H9 (cell line): ENCODE measurements at regions not wholly inside any gene's neighbourhood (a gene's known extent, or its start where the extent isn't known, plus 50 kb on each side); places are given as distances from the start of the nearest gene placed in this dataset.

Experiments
- DNase-seq: peaks from one replicate; pipeline ENCODE4 v3.0.0-alpha.2; 2017
- H2AFZ ChIP-seq: one replicate; pipeline ENCODE4 v1.6.1; 2013; ENCODE audit warnings: mild to moderate bottlenecking, low read length, control low read depth, moderate library complexity
- H2AK5ac ChIP-seq: 2 replicates; pipeline ENCODE4 v1.6.1; 2013; ENCODE audit warnings: low read length, control low read depth, mixed read lengths; ENCODE audit not compliant: insufficient read length
- H2BK120ac ChIP-seq: one replicate; pipeline ENCODE4 v1.6.1; 2013; ENCODE audit warnings: low read depth, mild to moderate bottlenecking, low read length, control low read depth, inconsistent platforms; ENCODE audit not compliant: poor library complexity, severe bottlenecking
- H2BK12ac ChIP-seq: 2 replicates; pipeline ENCODE4 v1.6.1; 2013; ENCODE audit warnings: low read length, control low read depth, mixed read lengths, low read depth; ENCODE audit not compliant: insufficient read length
- H2BK15ac ChIP-seq: 2 replicates; pipeline ENCODE4 v1.6.1; 2013; ENCODE audit warnings: low read depth, low read length, control low read depth
- H2BK20ac ChIP-seq: one replicate; pipeline ENCODE4 v1.6.1; 2013; ENCODE audit warnings: low read depth, mild to moderate bottlenecking, low read length, control low read depth, inconsistent platforms; ENCODE audit not compliant: poor library complexity, severe bottlenecking
- H2BK5ac ChIP-seq: 2 replicates; pipeline ENCODE4 v1.6.1; 2013; ENCODE audit warnings: low read length, control low read depth, mixed read lengths; ENCODE audit not compliant: insufficient read length
- H3K14ac ChIP-seq: 2 replicates; pipeline ENCODE4 v1.6.1; 2013; ENCODE audit warnings: low read length, control low read depth; ENCODE audit not compliant: insufficient read depth
- H3K18ac ChIP-seq: 2 replicates; pipeline ENCODE4 v1.6.1; 2013; ENCODE audit warnings: low read depth, mild to moderate bottlenecking, mixed read lengths, low read length, control low read depth; ENCODE audit not compliant: insufficient read length
- H3K23ac ChIP-seq: 2 replicates; pipeline ENCODE4 v1.6.1; 2013; ENCODE audit warnings: low read length, control low read depth, mixed read lengths, low read depth; ENCODE audit not compliant: insufficient read length
- H3K23me2 ChIP-seq: 2 replicates; pipeline ENCODE4 v1.6.1; 2013; ENCODE audit warnings: low read depth, mild to moderate bottlenecking, mixed read lengths, low read length, control low read depth; ENCODE audit not compliant: insufficient read length, poor library complexity, severe bottlenecking
- H3K27ac ChIP-seq: 2 replicates; pipeline ENCODE4 v1.5.1; 2013; ENCODE audit warnings: low read length, control low read depth, mixed read lengths, low read depth; ENCODE audit not compliant: insufficient read length
- H3K27me3 ChIP-seq: 2 replicates; pipeline ENCODE4 v1.6.1; 2013; ENCODE audit warnings: low read length, control low read depth, inconsistent platforms; ENCODE audit not compliant: insufficient read depth
- H3K4ac ChIP-seq: 2 replicates; pipeline ENCODE4 v1.6.1; 2013; ENCODE audit warnings: low read depth, mild to moderate bottlenecking, control low read depth, inconsistent platforms, low read length, moderate library complexity
- H3K4me1 ChIP-seq: 2 replicates; pipeline ENCODE4 v1.6.1; 2013; ENCODE audit warnings: low read length, control low read depth, inconsistent platforms; ENCODE audit not compliant: insufficient read depth
- H3K4me2 ChIP-seq: 2 replicates; pipeline ENCODE4 v1.6.1; 2013; ENCODE audit warnings: low read length, control low read depth, mixed read lengths; ENCODE audit not compliant: insufficient read length, insufficient read depth
- H3K56ac ChIP-seq: 2 replicates; pipeline ENCODE4 v1.6.1; 2013; ENCODE audit warnings: low read depth, mild to moderate bottlenecking, mixed read lengths, low read length, control low read depth; ENCODE audit not compliant: insufficient read length
- H3K79me1 ChIP-seq: 2 replicates; pipeline ENCODE4 v1.6.1; 2013; ENCODE audit warnings: low read depth, mild to moderate bottlenecking, moderate library complexity, low read length, control low read depth, inconsistent platforms; ENCODE audit not compliant: insufficient read depth, poor library complexity, severe bottlenecking
- H3K79me2 ChIP-seq: 2 replicates; pipeline ENCODE4 v1.6.1; 2013; ENCODE audit warnings: low read length, control low read depth, inconsistent platforms; ENCODE audit not compliant: insufficient read depth
- H3K9ac ChIP-seq: 2 replicates; pipeline ENCODE4 v1.6.1; 2013; ENCODE audit warnings: low read length, control low read depth, mixed read lengths; ENCODE audit not compliant: insufficient read length; ENCODE audit errors: extremely low read depth
- H3K9me3 ChIP-seq: one replicate; pipeline ENCODE4 v1.6.1; 2013; ENCODE audit warnings: low read depth, low read length, inconsistent platforms; ENCODE audit not compliant: control insufficient read depth
- H3T11ph ChIP-seq: one replicate; pipeline ENCODE4 v1.6.1; 2013; ENCODE audit warnings: mild to moderate bottlenecking, low read length, control low read depth, inconsistent platforms
- H4K20me1 ChIP-seq: one replicate; pipeline ENCODE4 v1.6.1; 2013; ENCODE audit not compliant: control insufficient read depth, insufficient read length, insufficient read depth
- H4K5ac ChIP-seq: 2 replicates; pipeline ENCODE4 v1.6.1; 2013; ENCODE audit warnings: low read depth, mild to moderate bottlenecking, mixed read lengths, low read length, control low read depth; ENCODE audit not compliant: insufficient read length
- H4K8ac ChIP-seq: replicated peaks from 2 replicates; pipeline ENCODE4 v1.6.1; 2013; ENCODE audit warnings: low read length, control low read depth, mixed read lengths, low read depth; ENCODE audit not compliant: insufficient read length
- H4K91ac ChIP-seq: 2 replicates; pipeline ENCODE4 v1.6.1; 2013; ENCODE audit warnings: low read depth, mild to moderate bottlenecking, moderate library complexity, mixed read lengths, low read length, control low read depth; ENCODE audit not compliant: insufficient read length
- H3K27ac Mint-ChIP-seq, 3 experiments: 2 replicates in 2 of 3; 3 replicates in 1 of 3; pipeline ENCODE4 v1.8.0; 2020 to 2021; ENCODE audit warnings: mixed read lengths in 3 of 3, mild to moderate bottlenecking in 1 of 3, moderate library complexity in 1 of 3
- H3K27me3 Mint-ChIP-seq: 2 replicates; pipeline ENCODE4 v1.8.0; 2021; ENCODE audit warnings: low read depth, mild to moderate bottlenecking, moderate library complexity, mixed read lengths
- H3K36me3 Mint-ChIP-seq, 3 experiments: 2 replicates in 2 of 3; 3 replicates in 1 of 3; pipeline ENCODE4 v1.8.0; 2020 to 2021; ENCODE audit warnings: low read depth in 3 of 3, mixed read lengths in 3 of 3; ENCODE audit not compliant: insufficient read depth in 1 of 3
- H3K4me1 Mint-ChIP-seq, 2 experiments: 2 replicates each; pipeline ENCODE4 v1.8.0; 2020; ENCODE audit warnings: mixed read lengths in 2 of 2
- H3K4me3 Mint-ChIP-seq, 2 experiments: 2 replicates in 1 of 2; 3 replicates in 1 of 2; pipeline ENCODE4 v1.8.0; 2020 to 2021; ENCODE audit warnings: mild to moderate bottlenecking in 2 of 2, mixed read lengths in 2 of 2, moderate library complexity in 1 of 2
- H3K9me3 Mint-ChIP-seq, 2 experiments: 2 replicates in 1 of 2; 3 replicates in 1 of 2; pipeline ENCODE4 v1.8.0; 2020; ENCODE audit warnings: mild to moderate bottlenecking in 2 of 2, mixed read lengths in 2 of 2, moderate library complexity in 1 of 2
- WGBS: extraction: QIAGEN DNeasy Blood & Tissue Kit; methylation state at CpG from one replicate; pipeline ENCODE4 v1.1.7; 2013; ENCODE audit warnings: missing lambda C conversion rate, low lambda C conversion rate, mixed read lengths; ENCODE audit not compliant: insufficient read length; ENCODE audit errors: extremely low coverage; 5-methylcytosine and 5-hydroxymethylcytosine counted together
- TF ChIP-seq, protein P1 (sequence below): fragments of 200-600 bp; sonication (generic); conservative IDR thresholded peaks from 3 replicates; pipeline ENCODE4 v1.8.0; 2021; ENCODE audit warnings: antibody characterized with exemption, mild to moderate bottlenecking

DNA sequence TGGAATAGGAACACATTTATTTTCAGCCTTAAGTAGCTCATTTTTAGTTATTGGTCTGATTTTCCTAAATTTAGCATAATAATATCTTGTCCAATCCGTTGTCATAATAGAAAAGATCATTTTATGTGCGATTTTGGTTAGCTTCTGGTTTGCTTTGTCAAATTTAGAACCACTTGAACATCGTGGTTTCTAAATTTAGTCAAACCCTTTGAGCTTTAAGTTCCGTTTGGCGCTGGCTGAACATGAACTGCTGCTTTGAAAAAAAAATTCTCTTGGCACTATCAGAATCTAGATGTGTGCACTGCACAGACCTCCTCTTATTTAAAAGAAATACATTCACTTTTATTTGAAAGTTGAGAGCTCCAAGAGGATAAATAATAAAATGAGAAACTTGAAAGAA is 370.6 kb downstream of the PTPRC start:
- H3K4ac ChIP-seq, result no peak overlapping the region
- no peak overlapping the region for H3K18ac ChIP-seq
- no peak overlapping the region for H2BK12ac ChIP-seq
- H4K8ac ChIP-seq, result no peak overlapping the region
- DNase-seq, result no peak
- H2BK20ac ChIP-seq, result no peak overlapping the region
- no peaks in the 10 kb centered on the region for H3K27me3 ChIP-seq
- H2BK120ac ChIP-seq, result no peak overlapping the region
- no peak overlapping the region for H3K9ac ChIP-seq
- no peaks in the 10 kb centered on the region for H3K9me3 Mint-ChIP-seq
- H3K14ac ChIP-seq, result no peak overlapping the region
- H3K27ac Mint-ChIP-seq, result no peak overlapping the region
- H2AFZ ChIP-seq, result no peak overlapping the region
- no peak overlapping the region for H3K27ac ChIP-seq
- no peaks in the 10 kb centered on the region for H3K9me3 ChIP-seq
- no peaks in the 10 kb centered on the region for H3K4me1 ChIP-seq
- no peak overlapping the region for H3K23ac ChIP-seq
- H3K56ac ChIP-seq, result no peak overlapping the region
- no peak overlapping the region for H4K5ac ChIP-seq
- H2BK15ac ChIP-seq, result no peak overlapping the region
- no peak overlapping the region for H3T11ph ChIP-seq
- TF ChIP-seq, protein P1, sequence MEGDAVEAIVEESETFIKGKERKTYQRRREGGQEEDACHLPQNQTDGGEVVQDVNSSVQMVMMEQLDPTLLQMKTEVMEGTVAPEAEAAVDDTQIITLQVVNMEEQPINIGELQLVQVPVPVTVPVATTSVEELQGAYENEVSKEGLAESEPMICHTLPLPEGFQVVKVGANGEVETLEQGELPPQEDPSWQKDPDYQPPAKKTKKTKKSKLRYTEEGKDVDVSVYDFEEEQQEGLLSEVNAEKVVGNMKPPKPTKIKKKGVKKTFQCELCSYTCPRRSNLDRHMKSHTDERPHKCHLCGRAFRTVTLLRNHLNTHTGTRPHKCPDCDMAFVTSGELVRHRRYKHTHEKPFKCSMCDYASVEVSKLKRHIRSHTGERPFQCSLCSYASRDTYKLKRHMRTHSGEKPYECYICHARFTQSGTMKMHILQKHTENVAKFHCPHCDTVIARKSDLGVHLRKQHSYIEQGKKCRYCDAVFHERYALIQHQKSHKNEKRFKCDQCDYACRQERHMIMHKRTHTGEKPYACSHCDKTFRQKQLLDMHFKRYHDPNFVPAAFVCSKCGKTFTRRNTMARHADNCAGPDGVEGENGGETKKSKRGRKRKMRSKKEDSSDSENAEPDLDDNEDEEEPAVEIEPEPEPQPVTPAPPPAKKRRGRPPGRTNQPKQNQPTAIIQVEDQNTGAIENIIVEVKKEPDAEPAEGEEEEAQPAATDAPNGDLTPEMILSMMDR, result no peak
- no peaks in the 10 kb centered on the region for H3K4me1 Mint-ChIP-seq
- no peak overlapping the region for H2BK5ac ChIP-seq
- no peak overlapping the region for H4K91ac ChIP-seq
- WGBS, result no CpG with 5 or more reads among the region's 5 CpGs
- no peaks in the 10 kb centered on the region for H3K27me3 Mint-ChIP-seq
- H3K36me3 Mint-ChIP-seq, result no peaks in the 10 kb centered on the region
- no peaks in the 10 kb centered on the region for H3K79me1 ChIP-seq
- H3K79me2 ChIP-seq, result no peaks in the 10 kb centered on the region
- no peaks in the 10 kb centered on the region for H4K20me1 ChIP-seq
- no peak overlapping the region for H3K4me3 Mint-ChIP-seq
- H3K23me2 ChIP-seq, result no peaks in the 10 kb centered on the region
- H3K4me2 ChIP-seq, result no peak overlapping the region
- H2AK5ac ChIP-seq, result no peak overlapping the region
